ENCODE measurements at regions not wholly inside any gene's neighbourhood (a gene's known extent, or its start where the extent isn't known, plus 50 kb on each side); places are given as distances from the start of the nearest gene placed in this dataset.
"Not testable (repeated sequence)": the region's sequence is repeated elsewhere in the genome, so short reads cannot be mapped to it uniquely, and the experiment has no call there.

GRCh38 chr15:22519213-22519612, 60.5 kb downstream of the GOLGA6L22 start:
- DNase-seq (ENCODE audit: low read depth in 2 of 2) = not testable (repeated sequence)

- DNase-seq (ENCODE audit: low read depth in 2 of 2) = not testable (repeated sequence)
Observed at GRCh38 chr15:22526537-22526936, 67.8 kb downstream of the GOLGA6L22 start.

- DNase-seq (ENCODE audit: low read depth in 2 of 2) = not testable (repeated sequence)
Observed at GRCh38 chr15:22527016-22527415, 68.3 kb downstream of the GOLGA6L22 start.

- DNase-seq (ENCODE audit: low read depth in 2 of 2) = not testable (repeated sequence)
Observed at GRCh38 chr15:22529200-22529599, 70.5 kb downstream of the GOLGA6L22 start.

GRCh38 chr15:22559701-22560100, 101.0 kb downstream of the GOLGA6L22 start:
- not testable (repeated sequence) for DNase-seq (ENCODE audit: low read depth in 2 of 2)

- DNase-seq (ENCODE audit: low read depth in 2 of 2) = not testable (repeated sequence)
Observed at GRCh38 chr15:22561716-22562115, 103.0 kb downstream of the GOLGA6L22 start.

- not testable (repeated sequence) for DNase-seq (ENCODE audit: low read depth in 2 of 2)
Observed at GRCh38 chr15:22566510-22566909, 107.8 kb downstream of the GOLGA6L22 start.

- not testable (repeated sequence) for DNase-seq (ENCODE audit: low read depth in 2 of 2)
Observed at GRCh38 chr15:22569486-22569885, 110.8 kb downstream of the GOLGA6L22 start.

GRCh38 chr15:22572152-22572735, 113.5 kb downstream of the GOLGA6L22 start:
- DNase-seq (ENCODE audit: low read depth in 2 of 2) = not testable (repeated sequence)

GRCh38 chr15:22572792-22573191, 114.1 kb downstream of the GOLGA6L22 start:
- DNase-seq (ENCODE audit: low read depth in 2 of 2) = not testable (repeated sequence)

- DNase-seq (ENCODE audit: low read depth in 2 of 2) = not testable (repeated sequence)
Observed at GRCh38 chr15:22577828-22578227, 119.1 kb downstream of the GOLGA6L22 start.

GRCh38 chr15:22579213-22579612, 120.5 kb downstream of the GOLGA6L22 start:
- DNase-seq (ENCODE audit: low read depth in 2 of 2) = not testable (repeated sequence)

- not testable (repeated sequence) for DNase-seq (ENCODE audit: low read depth in 2 of 2)
Observed at GRCh38 chr15:22587391-22587790, 128.7 kb downstream of the GOLGA6L22 start.

GRCh38 chr15:22598552-22598951, 139.8 kb downstream of the GOLGA6L22 start:
- DNase-seq (ENCODE audit: low read depth in 2 of 2) = not testable (repeated sequence)

- not testable (repeated sequence) for DNase-seq (ENCODE audit: low read depth in 2 of 2)
Observed at GRCh38 chr15:22599526-22600320, 141.0 kb downstream of the GOLGA6L22 start.

GRCh38 chr15:22616976-22617375, 158.3 kb downstream of the GOLGA6L22 start:
- DNase-seq (ENCODE audit: low read depth in 2 of 2) = not testable (repeated sequence)

- not testable (repeated sequence) for DNase-seq (ENCODE audit: low read depth in 2 of 2)
Observed at GRCh38 chr15:22631789-22632188, 154.7 kb upstream of the NIPA1 start.

- DNase-seq (ENCODE audit: low read depth in 2 of 2) = not testable (repeated sequence)
Observed at GRCh38 chr15:22639983-22640382, 146.5 kb upstream of the NIPA1 start.

- not testable (repeated sequence) for DNase-seq (ENCODE audit: low read depth in 2 of 2)
Observed at GRCh38 chr15:22649458-22649857, 137.0 kb upstream of the NIPA1 start.

GRCh38 chr15:22651179-22651578, 135.3 kb upstream of the NIPA1 start:
- not testable (repeated sequence) for DNase-seq (ENCODE audit: low read depth in 2 of 2)

GRCh38 chr15:22664294-22665058, 122.0 kb upstream of the NIPA1 start:
- DNase-seq (ENCODE audit: low read depth in 2 of 2) = peak in 1 of 2 donors; percentile 2

GRCh38 chr15:22665059-22665702, 121.3 kb upstream of the NIPA1 start:
- not testable (repeated sequence) for DNase-seq (ENCODE audit: low read depth in 2 of 2)

All from stimulated activated CD4-positive, alpha-beta T cell treated with anti-CD3 and anti-CD28 coated beads, Interleukin-1b, Interleukin-23, amount 100 ng/mL, for 4 hours (primary cell).